KMS-11 (cell line): ENCODE measurements at regions not wholly inside any gene's neighbourhood (a gene's known extent, or its start where the extent isn't known, plus 50 kb on each side); places are given as distances from the start of the nearest gene placed in this dataset.

Experiments used
- H2AFZ ChIP-seq: fragments of 200-600 bp; sonication (generic); 2 replicates; pipeline ENCODE4 v1.6.1; 2016; ENCODE audit warnings: antibody characterized with exemption, mixed run types, low read depth
- H3K27ac ChIP-seq: fragments of 200-600 bp; sonication (generic); 2 replicates; pipeline ENCODE4 v1.6.1; 2016; ENCODE audit warnings: mild to moderate bottlenecking, mixed run types
- H3K27me3 ChIP-seq: fragments of 200-600 bp; sonication (generic); 2 replicates; pipeline ENCODE4 v1.6.1; 2017; ENCODE audit warnings: mild to moderate bottlenecking, low read depth, mixed run types, moderate library complexity; ENCODE audit not compliant: insufficient read depth
- H3K36me3 ChIP-seq: fragments of 200-600 bp; sonication (generic); 2 replicates; pipeline ENCODE4 v1.6.1; 2017; ENCODE audit warnings: mild to moderate bottlenecking, mixed run types; ENCODE audit not compliant: insufficient read depth
- H3K4me1 ChIP-seq: fragments of 200-600 bp; sonication (generic); 2 replicates; pipeline ENCODE4 v1.6.1; 2016; ENCODE audit warnings: mild to moderate bottlenecking, low read depth, mixed run types; ENCODE audit not compliant: poor library complexity, severe bottlenecking
- H3K4me2 ChIP-seq: fragments of 200-600 bp; sonication (generic); 2 replicates; pipeline ENCODE4 v1.7.0; 2016; ENCODE audit warnings: mild to moderate bottlenecking, mixed run types
- H3K4me3 ChIP-seq: fragments of 200-600 bp; sonication (generic); IDR thresholded peaks from 2 replicates; pipeline ENCODE4 v1.6.1; 2017; ENCODE audit warnings: low read depth, low read length, mixed read lengths; ENCODE audit not compliant: insufficient read depth
- H3K79me2 ChIP-seq: fragments of 200-600 bp; sonication (generic); 2 replicates; pipeline ENCODE4 v1.6.1; 2016; ENCODE audit warnings: low read depth, mixed run types; ENCODE audit not compliant: insufficient read depth
- H3K9ac ChIP-seq: fragments of 200-600 bp; sonication (generic); 2 replicates; pipeline ENCODE4 v1.6.1; 2016; ENCODE audit warnings: mild to moderate bottlenecking, mixed run types
- H4K20me1 ChIP-seq: fragments of 200-600 bp; sonication (generic); 2 replicates; pipeline ENCODE4 v1.6.1; 2016; ENCODE audit warnings: mild to moderate bottlenecking, mixed run types; ENCODE audit not compliant: insufficient read depth
- TF ChIP-seq, protein P1 (sequence below): fragments of 200-600 bp; sonication (generic); conservative IDR thresholded peaks from 2 replicates; pipeline ENCODE4 v1.6.1; 2017; ENCODE audit warnings: low read depth, mild to moderate bottlenecking, antibody characterized with exemption, low read length, moderate library complexity, mixed read lengths

DNA sequence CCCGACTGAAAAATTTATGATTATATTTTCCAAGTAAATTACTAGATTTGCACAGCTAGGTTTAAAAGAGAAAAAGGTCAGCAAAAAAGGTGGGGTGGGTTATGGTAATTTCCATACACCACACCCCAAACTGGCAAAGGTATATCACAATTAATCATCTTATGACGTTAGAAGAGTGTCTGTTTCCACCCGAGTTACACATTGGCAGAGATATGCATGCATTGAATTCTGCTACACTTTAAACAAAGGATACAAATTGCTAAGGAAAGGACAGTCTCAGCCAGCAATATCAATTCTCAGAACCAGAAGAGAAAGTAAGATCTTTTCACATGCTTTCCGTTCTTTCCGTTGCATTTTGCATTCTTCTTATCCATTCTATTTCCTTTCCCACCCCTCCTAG lies 843.3 kb downstream of the GATA3 start:
- Histone ChIP-seq H3K9ac (no peak overlapping the region), H3K4me3 (no peak overlapping the region), H3K36me3 (no peaks in the 10 kb centered on the region), H3K79me2 (no peaks in the 10 kb centered on the region), H3K4me2 (no peak overlapping the region), H3K4me1 (no peaks in the 10 kb centered on the region), H4K20me1 (no peaks in the 10 kb centered on the region), H3K27ac (no peak overlapping the region), H2AFZ (no peak overlapping the region), H3K27me3 (no peaks in the 10 kb centered on the region)
- TF ChIP-seq, protein P1, sequence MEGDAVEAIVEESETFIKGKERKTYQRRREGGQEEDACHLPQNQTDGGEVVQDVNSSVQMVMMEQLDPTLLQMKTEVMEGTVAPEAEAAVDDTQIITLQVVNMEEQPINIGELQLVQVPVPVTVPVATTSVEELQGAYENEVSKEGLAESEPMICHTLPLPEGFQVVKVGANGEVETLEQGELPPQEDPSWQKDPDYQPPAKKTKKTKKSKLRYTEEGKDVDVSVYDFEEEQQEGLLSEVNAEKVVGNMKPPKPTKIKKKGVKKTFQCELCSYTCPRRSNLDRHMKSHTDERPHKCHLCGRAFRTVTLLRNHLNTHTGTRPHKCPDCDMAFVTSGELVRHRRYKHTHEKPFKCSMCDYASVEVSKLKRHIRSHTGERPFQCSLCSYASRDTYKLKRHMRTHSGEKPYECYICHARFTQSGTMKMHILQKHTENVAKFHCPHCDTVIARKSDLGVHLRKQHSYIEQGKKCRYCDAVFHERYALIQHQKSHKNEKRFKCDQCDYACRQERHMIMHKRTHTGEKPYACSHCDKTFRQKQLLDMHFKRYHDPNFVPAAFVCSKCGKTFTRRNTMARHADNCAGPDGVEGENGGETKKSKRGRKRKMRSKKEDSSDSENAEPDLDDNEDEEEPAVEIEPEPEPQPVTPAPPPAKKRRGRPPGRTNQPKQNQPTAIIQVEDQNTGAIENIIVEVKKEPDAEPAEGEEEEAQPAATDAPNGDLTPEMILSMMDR, result no peak

DNA sequence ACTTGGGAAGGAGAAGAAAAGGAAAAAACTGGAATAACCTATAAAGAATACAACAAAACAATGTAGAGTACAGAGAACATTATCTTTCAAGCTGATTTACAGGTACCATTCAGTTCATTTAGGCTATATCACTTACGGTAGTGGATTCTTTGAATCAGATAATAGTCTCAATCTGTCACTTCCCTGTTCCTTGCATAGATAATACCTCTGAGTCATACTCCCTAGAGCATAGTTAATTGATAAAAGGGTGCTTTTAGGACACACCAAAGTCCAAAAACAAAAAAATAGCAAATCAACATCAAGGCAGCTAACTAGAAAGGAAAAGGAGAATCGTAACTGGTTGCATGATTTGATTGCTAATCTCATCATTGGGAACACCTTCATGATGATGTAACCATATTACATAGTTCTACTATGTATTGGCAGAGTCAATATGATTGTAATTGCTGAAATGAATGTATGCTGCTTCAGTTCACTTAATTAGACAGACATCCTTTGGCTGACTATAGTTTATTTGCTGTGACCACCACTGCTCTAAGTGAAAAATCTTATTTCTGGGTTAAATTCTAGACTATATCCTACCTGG lies 844.4 kb downstream of the GATA3 start:
- TF ChIP-seq, protein P1, result no peak
- H3K4me2 ChIP-seq, result no peak overlapping the region
- no peaks in the 10 kb centered on the region for H3K27me3 ChIP-seq
- H3K36me3 ChIP-seq, result no peaks in the 10 kb centered on the region
- H2AFZ ChIP-seq, result no peak overlapping the region
- no peaks in the 10 kb centered on the region for H3K79me2 ChIP-seq
- no peak overlapping the region for H3K9ac ChIP-seq
- no peaks in the 10 kb centered on the region for H4K20me1 ChIP-seq
- H3K27ac ChIP-seq, result no peak overlapping the region
- no peaks in the 10 kb centered on the region for H3K4me1 ChIP-seq
- H3K4me3 ChIP-seq, result no peak overlapping the region

DNA sequence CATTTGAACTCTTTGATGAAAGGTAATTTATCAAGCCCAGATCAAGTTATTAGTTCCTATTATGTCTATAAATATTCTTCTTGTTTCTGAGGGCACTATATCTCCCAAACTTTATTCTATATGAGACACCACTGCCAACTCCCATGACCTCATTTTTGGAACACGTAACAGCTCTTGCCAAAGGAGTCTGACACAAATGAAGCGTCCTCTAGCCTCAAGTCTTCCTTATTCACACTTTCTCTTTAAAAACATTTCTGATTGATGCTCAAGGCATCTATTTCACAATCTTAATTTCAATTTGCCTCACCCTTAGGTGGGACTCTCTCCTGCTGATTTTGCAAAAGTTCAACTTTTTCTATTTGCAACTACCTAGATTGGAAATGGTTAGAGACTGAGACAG lies 848.4 kb downstream of the GATA3 start:
- Histone ChIP-seq H3K27ac (no peak overlapping the region), H4K20me1 (no peaks in the 10 kb centered on the region), H3K4me2 (no peak overlapping the region), H3K4me3 (no peak overlapping the region), H3K9ac (no peak overlapping the region), H3K36me3 (no peaks in the 10 kb centered on the region), H3K27me3 (no peaks in the 10 kb centered on the region), H3K79me2 (no peaks in the 10 kb centered on the region), H2AFZ (no peak overlapping the region), H3K4me1 (no peaks in the 10 kb centered on the region)
- TF ChIP-seq, protein P1, result no peak

DNA sequence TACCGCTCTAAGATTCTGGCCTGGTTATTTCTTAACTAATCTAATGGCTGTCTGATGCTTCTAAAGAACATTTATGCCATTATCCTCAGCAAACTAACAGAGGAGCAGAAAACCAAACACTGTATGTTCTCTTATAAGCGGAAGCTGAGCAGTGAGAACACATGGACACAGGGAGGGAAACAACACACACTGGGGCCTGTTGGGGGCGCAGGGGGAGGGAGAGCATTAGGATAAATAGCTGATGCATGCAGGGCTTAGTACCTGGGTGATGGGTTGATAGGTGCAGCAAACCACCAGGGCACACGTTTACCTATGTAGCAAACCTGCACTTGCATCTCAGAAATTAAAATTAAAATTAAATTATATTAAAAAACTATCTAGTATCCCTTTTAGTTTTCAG lies 853.5 kb downstream of the GATA3 start:
- H3K4me2 ChIP-seq, result no peak overlapping the region
- H3K36me3 ChIP-seq, result no peaks in the 10 kb centered on the region
- no peaks in the 10 kb centered on the region for H3K4me1 ChIP-seq
- no peaks in the 10 kb centered on the region for H4K20me1 ChIP-seq
- H3K27me3 ChIP-seq, result no peaks in the 10 kb centered on the region
- TF ChIP-seq, protein P1, result no peak
- no peak overlapping the region for H3K27ac ChIP-seq
- H3K4me3 ChIP-seq, result no peak overlapping the region
- H2AFZ ChIP-seq, result no peak overlapping the region
- no peaks in the 10 kb centered on the region for H3K79me2 ChIP-seq
- no peak overlapping the region for H3K9ac ChIP-seq

GRCh38 chr10:8910314-8910713 lies 855.8 kb downstream of the GATA3 start:
- no peak overlapping the region for H3K9ac ChIP-seq

More at GRCh38 chr10:8910314-8910713, 855.8 kb downstream of the GATA3 start:
- H3K4me1 ChIP-seq, result no peaks in the 10 kb centered on the region
- no peaks in the 10 kb centered on the region for H3K79me2 ChIP-seq
- no peaks in the 10 kb centered on the region for H4K20me1 ChIP-seq
- H3K36me3 ChIP-seq, result no peaks in the 10 kb centered on the region
- no peak overlapping the region for H2AFZ ChIP-seq
- no peak overlapping the region for H3K27ac ChIP-seq
- no peaks in the 10 kb centered on the region for H3K27me3 ChIP-seq
- H3K4me2 ChIP-seq, result no peak overlapping the region
- H3K4me3 ChIP-seq, result no peak overlapping the region
- TF ChIP-seq, protein P1, result no peak
